ENCODE measurements at regions not wholly inside any gene's neighbourhood (a gene's known extent, or its start where the extent isn't known, plus 50 kb on each side); places are given as distances from the start of the nearest gene placed in this dataset.

DNA sequence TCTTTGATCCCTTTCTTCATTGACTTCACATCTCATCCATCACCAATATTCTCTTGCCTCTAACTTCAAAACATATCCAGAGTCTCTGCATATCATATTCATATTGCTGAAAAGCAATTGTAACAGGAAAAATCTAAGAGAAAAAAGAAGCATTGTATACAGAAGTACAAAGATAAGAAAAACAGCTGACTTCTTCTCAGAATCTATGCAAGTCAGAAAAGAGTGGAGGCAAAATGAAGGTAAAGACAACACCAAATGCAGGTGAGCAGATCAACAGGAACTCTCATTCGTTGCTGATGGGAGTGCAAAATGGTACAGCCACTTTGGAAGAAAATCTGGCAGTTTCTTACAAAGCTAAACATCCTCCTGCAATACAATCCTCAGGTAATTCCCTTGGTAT lies 155.6 kb downstream of the PHF2 start:
- TF ChIP-seq ESRRG (CRISPR knock-in tag; IDR thresholded peaks at IDR 0.05) (no peak), BACH2 (CRISPR knock-in tag; IDR thresholded peaks at IDR 0.05; ENCODE audit: borderline replicate concordance) (no peak), OSR1 (CRISPR knock-in tag; IDR thresholded peaks at IDR 0.05) (no peak)
- no peak for ATAC-seq

- TF ChIP-seq ZFP3 (CRISPR knock-in tag; IDR thresholded peaks at IDR 0.05) (no peak), BACH2 (CRISPR knock-in tag; IDR thresholded peaks at IDR 0.05; ENCODE audit: borderline replicate concordance) (no peak), ZFP30 (CRISPR knock-in tag; IDR thresholded peaks at IDR 0.05) (no peak), ZNF8 (CRISPR knock-in tag; IDR thresholded peaks at IDR 0.05) (no peak), PPARA (CRISPR knock-in tag; IDR thresholded peaks at IDR 0.05; ENCODE audit: borderline replicate concordance) (no peak), ISL1 (CRISPR knock-in tag; IDR thresholded peaks at IDR 0.05) (no peak), CSRNP3 (CRISPR knock-in tag; IDR thresholded peaks at IDR 0.05) (no peak), ESRRG (CRISPR knock-in tag; IDR thresholded peaks at IDR 0.05) (no peak)
- TF ChIP-seq, protein P1, sequence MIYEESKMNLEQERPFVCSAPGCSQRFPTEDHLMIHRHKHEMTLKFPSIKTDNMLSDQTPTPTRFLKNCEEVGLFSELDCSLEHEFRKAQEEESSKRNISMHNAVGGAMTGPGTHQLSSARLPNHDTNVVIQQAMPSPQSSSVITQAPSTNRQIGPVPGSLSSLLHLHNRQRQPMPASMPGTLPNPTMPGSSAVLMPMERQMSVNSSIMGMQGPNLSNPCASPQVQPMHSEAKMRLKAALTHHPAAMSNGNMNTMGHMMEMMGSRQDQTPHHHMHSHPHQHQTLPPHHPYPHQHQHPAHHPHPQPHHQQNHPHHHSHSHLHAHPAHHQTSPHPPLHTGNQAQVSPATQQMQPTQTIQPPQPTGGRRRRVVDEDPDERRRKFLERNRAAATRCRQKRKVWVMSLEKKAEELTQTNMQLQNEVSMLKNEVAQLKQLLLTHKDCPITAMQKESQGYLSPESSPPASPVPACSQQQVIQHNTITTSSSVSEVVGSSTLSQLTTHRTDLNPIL (CRISPR knock-in tag; IDR thresholded peaks at IDR 0.05; ENCODE audit: low read depth) = no peak
- no peak for ATAC-seq
Measured at GRCh38 chr9:93730648-93731047, 154.3 kb downstream of the PHF2 start.

GRCh38 chr9:93730217-93730616 lies 153.8 kb downstream of the PHF2 start:
- ATAC-seq = no peak

More at GRCh38 chr9:93730217-93730616, 153.8 kb downstream of the PHF2 start:
- TF ChIP-seq ZNF565 (CRISPR knock-in tag; conservative IDR thresholded peaks at IDR 0.05; ENCODE audit: low read depth) = no peak
- TF ChIP-seq RARB (CRISPR knock-in tag; IDR thresholded peaks at IDR 0.05) = no peak
- no peak for TF ChIP-seq ARNTL (CRISPR knock-in tag; IDR thresholded peaks at IDR 0.05; ENCODE audit: borderline replicate concordance, low read depth)
